Kidney (tissue), 13 donors: ENCODE measurements at regions not wholly inside any gene's neighbourhood (a gene's known extent, or its start where the extent isn't known, plus 50 kb on each side); places are given as distances from the start of the nearest gene placed in this dataset.

Experiments used
- DNase-seq, 5 donors: peaks; one replicate each; pipeline ENCODE4 v3.0.0-alpha.2; 2013 to 2020
- FAIRE-seq: peaks from 2 replicates; lab custom pipeline; 2012; peaks lifted over from hg19 to GRCh38; lab: Jason Lieb, UNC
- H3K27ac ChIP-seq, 2 donors: one replicate each; pipeline ENCODE4 v1.7.0; 2013; ENCODE audit warnings: low read depth in 2 of 2, low read length in 2 of 2, inconsistent platforms in 1 of 2
- H3K27me3 ChIP-seq: one replicate; pipeline ENCODE4 v1.7.1; 2013; ENCODE audit warnings: low read length, inconsistent platforms; ENCODE audit not compliant: control insufficient read depth, insufficient read depth
- H3K36me3 ChIP-seq, 3 donors: one replicate each; pipeline versions ENCODE4 v1.7.0 to v1.7.1; 2013; ENCODE audit warnings: low read length in 3 of 3, control low read depth in 1 of 3, inconsistent platforms in 1 of 3; ENCODE audit not compliant: insufficient read depth in 3 of 3, control insufficient read depth in 2 of 3
- H3K4me1 ChIP-seq, 3 donors: one replicate each; pipeline versions ENCODE4 v1.7.0 to v1.7.1; 2013; ENCODE audit warnings: low read length in 3 of 3, inconsistent platforms in 1 of 3, low read depth in 1 of 3; ENCODE audit not compliant: control insufficient read depth in 2 of 3, insufficient read depth in 2 of 3
- H3K4me3 ChIP-seq, 3 donors: one replicate each; pipeline versions ENCODE4 v1.7.0 to v1.8.1; 2013; ENCODE audit warnings: low read length in 3 of 3, control low read depth in 1 of 3, inconsistent platforms in 1 of 3
- H3K9ac ChIP-seq, 3 donors: one replicate each; pipeline versions ENCODE4 v1.7.0 to v1.7.1; 2013; ENCODE audit warnings: low read length in 3 of 3, control low read depth in 1 of 3, inconsistent platforms in 1 of 3
- H3K9me3 ChIP-seq, 3 donors: one replicate each; pipeline versions ENCODE4 v1.7.0 to v1.7.1; 2013; ENCODE audit warnings: low read length in 3 of 3, control low read depth in 1 of 3, inconsistent platforms in 1 of 3; ENCODE audit not compliant: control insufficient read depth in 2 of 3, insufficient read depth in 1 of 3
- intact Hi-C: fragments of 100-400 bp; cut with DNase I; formaldehyde crosslinking; loops from one replicate; pipeline ENCODE4 v1.11.1; 2022
- TF ChIP-seq, protein P1 (sequence below): IDR thresholded peaks from 3 replicates; pipeline ENCODE4 v1.5.1; 2012; ENCODE audit warnings: mild to moderate bottlenecking, moderate library complexity, borderline replicate concordance; ENCODE audit not compliant: insufficient read depth; ENCODE audit errors: extremely low read depth
- donor health status: control.
- donor health status: control.
- donor health status: control.
- donor health status: control.
- donor health status: control.
- donor health status: DM: yes; HTN: yes; CAD: no.
- donor health status: Normal renal cell carcinoma (clear cell type).

DNA sequence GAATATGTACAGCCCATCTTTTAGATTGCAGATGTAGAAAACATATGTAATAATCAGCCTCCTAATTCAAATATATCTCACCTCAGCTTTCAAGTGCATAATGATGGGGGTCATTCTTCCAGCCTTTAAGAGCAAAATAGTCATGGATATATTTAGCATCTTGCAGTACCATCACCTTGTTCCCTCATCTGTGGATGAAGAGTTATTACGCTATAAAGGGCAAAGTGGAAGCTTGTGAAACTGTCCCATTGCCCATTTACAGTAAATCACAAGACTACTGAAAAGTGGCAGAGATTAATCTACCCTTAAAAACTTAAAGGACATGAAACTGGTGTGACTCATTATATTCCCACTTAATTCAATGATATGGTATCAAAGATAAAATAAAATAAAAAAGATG lies 979.7 kb upstream of the HS3ST1 start:
- intact Hi-C loops, result no loop called here
- Histone ChIP-seq H3K9me3 (no peaks in the 10 kb centered on the region), H3K27ac (no peak overlapping the region), H3K27me3 (no peaks in the 10 kb centered on the region), H3K36me3 (no peaks in the 10 kb centered on the region), H3K9ac (no peak overlapping the region), H3K4me1 (no peaks in the 10 kb centered on the region), H3K4me3 (no peak overlapping the region)
- DNase-seq (no peak), FAIRE-seq (no peak)
- TF ChIP-seq, protein P1, sequence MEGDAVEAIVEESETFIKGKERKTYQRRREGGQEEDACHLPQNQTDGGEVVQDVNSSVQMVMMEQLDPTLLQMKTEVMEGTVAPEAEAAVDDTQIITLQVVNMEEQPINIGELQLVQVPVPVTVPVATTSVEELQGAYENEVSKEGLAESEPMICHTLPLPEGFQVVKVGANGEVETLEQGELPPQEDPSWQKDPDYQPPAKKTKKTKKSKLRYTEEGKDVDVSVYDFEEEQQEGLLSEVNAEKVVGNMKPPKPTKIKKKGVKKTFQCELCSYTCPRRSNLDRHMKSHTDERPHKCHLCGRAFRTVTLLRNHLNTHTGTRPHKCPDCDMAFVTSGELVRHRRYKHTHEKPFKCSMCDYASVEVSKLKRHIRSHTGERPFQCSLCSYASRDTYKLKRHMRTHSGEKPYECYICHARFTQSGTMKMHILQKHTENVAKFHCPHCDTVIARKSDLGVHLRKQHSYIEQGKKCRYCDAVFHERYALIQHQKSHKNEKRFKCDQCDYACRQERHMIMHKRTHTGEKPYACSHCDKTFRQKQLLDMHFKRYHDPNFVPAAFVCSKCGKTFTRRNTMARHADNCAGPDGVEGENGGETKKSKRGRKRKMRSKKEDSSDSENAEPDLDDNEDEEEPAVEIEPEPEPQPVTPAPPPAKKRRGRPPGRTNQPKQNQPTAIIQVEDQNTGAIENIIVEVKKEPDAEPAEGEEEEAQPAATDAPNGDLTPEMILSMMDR, result no peak

DNA sequence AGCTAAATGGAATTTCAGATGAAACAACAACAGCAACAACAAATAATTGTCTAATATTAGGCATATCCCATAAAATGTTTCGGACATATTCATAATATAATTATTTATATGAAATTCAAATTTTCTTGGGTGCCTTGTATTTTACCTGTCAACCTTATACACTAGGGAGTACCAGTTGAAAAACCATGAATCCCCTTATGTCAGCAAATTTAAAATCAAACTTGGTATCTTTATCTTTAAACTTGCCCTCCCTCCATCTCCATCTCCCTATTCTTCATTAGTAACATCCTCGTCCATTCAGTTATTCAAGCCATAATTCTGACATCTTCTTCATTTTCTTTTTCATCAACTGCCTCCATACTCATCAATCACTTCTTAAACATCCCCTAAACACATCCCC lies 974.5 kb upstream of the HS3ST1 start:
- DNase-seq, result no peak
- H3K27ac ChIP-seq, result no peak overlapping the region
- H3K36me3 ChIP-seq, result no peaks in the 10 kb centered on the region
- intact Hi-C loops, result no loop called here
- H3K4me1 ChIP-seq, result no peaks in the 10 kb centered on the region
- no peak overlapping the region for H3K4me3 ChIP-seq
- H3K9ac ChIP-seq, result no peak overlapping the region
- no peaks in the 10 kb centered on the region for H3K9me3 ChIP-seq
- TF ChIP-seq, protein P1, result no peak
- FAIRE-seq, result no peak
- no peaks in the 10 kb centered on the region for H3K27me3 ChIP-seq

DNA sequence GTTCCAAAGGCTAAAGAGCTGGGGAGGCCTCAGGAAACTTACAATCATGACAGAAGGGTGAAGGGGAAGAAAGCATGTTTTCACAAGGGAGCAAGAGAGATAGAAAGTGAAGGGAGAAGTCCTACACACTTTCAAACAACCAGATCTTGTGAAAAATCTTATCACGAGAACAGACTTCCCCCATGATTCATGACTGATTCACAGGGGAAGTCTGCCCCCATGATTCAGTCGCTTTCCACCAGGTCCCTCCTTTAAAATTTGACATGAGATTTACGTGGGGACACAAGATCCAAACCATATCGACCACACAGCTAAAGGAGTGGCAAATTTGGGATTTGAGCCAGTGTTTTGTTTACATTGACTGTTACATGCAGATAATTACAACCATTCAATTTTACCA lies 971.1 kb upstream of the HS3ST1 start:
- intact Hi-C loops, result no loop called here
- DNase-seq (no peak), FAIRE-seq (no peak)
- H3K4me3 ChIP-seq, result no peak overlapping the region
- no peak overlapping the region for H3K9ac ChIP-seq
- H3K27ac ChIP-seq, result no peak overlapping the region
- no peaks in the 10 kb centered on the region for H3K27me3 ChIP-seq
- TF ChIP-seq, protein P1, result no peak
- peaks cover 0 to 3% (median 0%) of the 10 kb centered on the region in 3 donors for H3K9me3 ChIP-seq
- H3K4me1 ChIP-seq, result no peaks in the 10 kb centered on the region
- H3K36me3 ChIP-seq, result no peaks in the 10 kb centered on the region

DNA sequence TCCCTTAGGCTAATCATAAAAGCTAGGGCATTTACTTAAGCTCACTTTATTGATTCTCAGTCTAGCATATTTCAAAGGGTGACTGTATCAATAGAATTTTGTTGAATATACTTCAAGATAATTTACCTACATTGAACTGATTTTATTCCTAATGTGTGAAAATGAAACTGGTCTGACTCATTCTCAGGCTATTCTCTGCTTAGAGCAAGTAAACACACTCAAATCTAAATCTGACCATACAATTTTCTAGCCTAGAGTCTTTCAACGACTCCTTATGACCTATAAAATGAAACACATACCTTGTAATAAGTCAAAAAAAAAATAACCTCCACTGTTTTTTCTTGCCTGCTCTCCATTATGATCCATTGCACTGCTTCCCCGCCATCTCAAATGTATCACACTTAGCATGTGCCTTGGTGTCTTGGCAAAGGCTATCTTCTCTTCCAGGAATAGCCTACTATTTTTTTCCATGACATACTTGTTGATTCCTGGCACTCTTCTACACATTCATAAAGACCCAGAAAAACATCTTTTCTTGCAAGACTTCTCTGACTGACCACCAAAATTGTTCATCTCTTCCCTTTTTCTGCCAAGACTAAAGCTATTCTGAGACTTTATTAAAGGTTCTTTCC lies 965.1 kb upstream of the HS3ST1 start:
- no peak overlapping the region for H3K4me3 ChIP-seq
- DNase-seq (no peak), FAIRE-seq (no peak)
- H3K27me3 ChIP-seq, result no peaks in the 10 kb centered on the region
- intact Hi-C loops, result no loop called here
- H3K4me1 ChIP-seq, result no peaks in the 10 kb centered on the region
- H3K9ac ChIP-seq, result no peak overlapping the region
- no peak overlapping the region for H3K27ac ChIP-seq
- H3K36me3 ChIP-seq, result no peaks in the 10 kb centered on the region
- peaks cover 0 to 4% (median 0%) of the 10 kb centered on the region in 3 donors for H3K9me3 ChIP-seq
- TF ChIP-seq, protein P1, result no peak
